EL (cell line): ENCODE measurements at regions not wholly inside any gene's neighbourhood (a gene's known extent, or its start where the extent isn't known, plus 50 kb on each side); places are given as distances from the start of the nearest gene placed in this dataset.

ENCODE experiments used
- DNase-seq: peaks from one replicate; pipeline ENCODE4 v3.0.0-alpha.2; 2016

GRCh38 chr14:101462726-101463565 lies 98.3 kb upstream of the DIO3 start:
- no peak for DNase-seq

- DNase-seq: no peak
Measured at GRCh38 chr14:101463566-101464171, 97.6 kb upstream of the DIO3 start.

- DNase-seq: no peak
Measured at GRCh38 chr14:101464310-101464983, 96.8 kb upstream of the DIO3 start.

GRCh38 chr14:101464984-101465794 lies 96.1 kb upstream of the DIO3 start:
- DNase-seq: no peak

GRCh38 chr14:101465795-101466448 lies 95.4 kb upstream of the DIO3 start:
- no peak for DNase-seq

GRCh38 chr14:101466456-101467180 lies 94.7 kb upstream of the DIO3 start:
- DNase-seq: no peak

GRCh38 chr14:101467181-101467926 lies 93.9 kb upstream of the DIO3 start:
- no peak for DNase-seq

- DNase-seq: no peak
Measured at GRCh38 chr14:101469382-101470247, 91.7 kb upstream of the DIO3 start.

GRCh38 chr14:101470266-101470665 lies 91.0 kb upstream of the DIO3 start:
- no peak for DNase-seq

GRCh38 chr14:101471723-101472517 lies 89.4 kb upstream of the DIO3 start:
- no peak for DNase-seq

- no peak for DNase-seq
Measured at GRCh38 chr14:101472518-101472849, 88.8 kb upstream of the DIO3 start.

- DNase-seq: no peak
Measured at GRCh38 chr14:101473045-101473729, 88.1 kb upstream of the DIO3 start.

GRCh38 chr14:101473795-101474562 lies 87.3 kb upstream of the DIO3 start:
- DNase-seq: no peak

- DNase-seq: no peak
Measured at GRCh38 chr14:101474563-101475455, 86.5 kb upstream of the DIO3 start.

- peak; percentile 34 for DNase-seq
Measured at GRCh38 chr14:101475456-101476257, 85.6 kb upstream of the DIO3 start.
